Activated CD4-positive, alpha-beta T cell treated with anti-CD3 and anti-CD28 coated beads for 48 hours (primary cell): ENCODE measurements at regions not wholly inside any gene's neighbourhood (a gene's known extent, or its start where the extent isn't known, plus 50 kb on each side); places are given as distances from the start of the nearest gene placed in this dataset.

Experiments
- DNase-seq: peaks from one replicate; pipeline ENCODE4 v3.0.0-alpha.2; 2020

DNA sequence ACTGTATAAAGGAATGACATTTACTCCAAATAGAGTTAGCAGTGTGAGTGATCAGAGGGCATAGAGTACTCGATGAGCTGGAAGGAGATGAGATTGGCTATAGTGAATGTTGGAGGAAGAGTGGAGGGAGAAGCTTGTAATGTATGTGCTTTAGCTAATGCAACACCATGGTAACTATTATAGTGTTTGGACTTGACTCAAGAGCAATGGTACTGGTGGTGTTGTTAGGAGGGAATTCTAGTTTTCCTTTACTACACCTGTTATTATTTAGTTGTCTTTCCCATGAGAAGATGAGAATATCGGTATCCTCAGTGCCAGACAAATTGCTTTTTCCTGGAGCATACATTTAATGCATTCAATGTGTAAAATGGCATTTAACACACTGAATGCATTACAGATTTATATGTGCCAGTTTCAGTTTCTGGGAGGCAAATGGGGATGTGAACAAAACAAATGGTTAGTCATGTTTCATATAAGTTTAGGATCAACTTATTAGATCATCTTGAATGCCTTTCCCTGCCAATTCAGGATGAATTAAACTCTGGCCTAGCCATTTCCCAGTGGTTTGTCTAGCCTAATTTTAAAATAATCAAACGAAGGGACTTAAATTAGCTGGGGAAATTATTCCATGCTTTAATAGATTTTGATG lies 291.1 kb upstream of the ADAMTS5 start:
- no peak for DNase-seq

DNA sequence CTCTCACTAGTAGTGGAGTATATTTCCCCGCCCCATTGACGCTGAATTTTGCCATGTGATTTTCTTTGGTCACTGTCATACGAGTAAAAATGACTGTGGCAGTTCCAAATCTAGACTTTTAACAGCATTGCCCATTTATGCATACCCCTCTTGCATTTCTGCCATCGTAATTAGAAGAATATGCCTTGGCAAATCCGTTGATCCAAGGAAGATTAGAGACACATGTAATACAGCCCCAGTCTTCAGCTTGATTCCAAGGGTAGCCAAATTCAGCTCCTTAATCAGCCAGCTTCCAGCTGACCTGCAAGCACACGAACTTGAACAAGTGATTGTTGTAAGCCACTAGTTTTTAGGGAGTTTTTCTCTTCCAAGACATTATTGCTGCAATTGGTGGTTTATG lies 290.3 kb upstream of the ADAMTS5 start:
- DNase-seq: no peak

DNA sequence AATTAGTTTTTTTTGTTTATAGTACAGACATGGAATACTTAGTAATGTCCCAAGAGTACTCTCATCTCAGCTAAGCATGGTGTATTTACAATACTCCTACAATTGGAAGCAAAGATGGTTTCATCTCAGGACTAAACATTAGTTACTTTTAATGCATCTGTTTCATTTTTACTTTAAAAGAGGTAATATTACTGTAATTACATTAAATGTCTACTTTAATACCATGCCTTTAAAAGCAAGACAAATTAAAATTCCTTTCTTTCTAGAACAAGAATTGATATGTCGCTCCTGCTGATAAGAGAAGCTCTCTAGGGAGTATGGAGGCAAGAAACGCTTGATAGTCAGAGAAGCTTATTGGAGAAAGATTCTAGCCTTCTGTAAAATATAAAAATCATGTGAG lies 284.9 kb upstream of the ADAMTS5 start:
- DNase-seq: no peak

DNA sequence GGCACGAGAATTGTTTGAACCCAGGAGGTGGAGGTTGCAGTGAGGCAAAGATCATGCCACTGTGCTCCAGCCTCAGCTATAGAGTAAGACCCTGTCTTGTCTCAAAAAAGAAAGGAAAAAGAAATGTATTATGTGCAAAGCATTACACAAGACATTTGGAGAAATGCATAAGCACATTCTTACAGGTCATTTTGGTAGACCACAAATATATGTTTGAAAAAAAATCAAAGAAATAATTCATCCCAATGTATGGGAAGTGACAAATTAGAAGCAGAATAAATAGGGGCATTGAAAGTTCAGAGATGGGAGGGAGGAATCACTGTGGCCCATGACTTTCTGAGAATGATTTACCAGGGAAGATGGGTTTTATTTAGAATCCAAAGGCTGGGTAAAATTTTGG lies 283.5 kb upstream of the ADAMTS5 start:
- DNase-seq: no peak

DNA sequence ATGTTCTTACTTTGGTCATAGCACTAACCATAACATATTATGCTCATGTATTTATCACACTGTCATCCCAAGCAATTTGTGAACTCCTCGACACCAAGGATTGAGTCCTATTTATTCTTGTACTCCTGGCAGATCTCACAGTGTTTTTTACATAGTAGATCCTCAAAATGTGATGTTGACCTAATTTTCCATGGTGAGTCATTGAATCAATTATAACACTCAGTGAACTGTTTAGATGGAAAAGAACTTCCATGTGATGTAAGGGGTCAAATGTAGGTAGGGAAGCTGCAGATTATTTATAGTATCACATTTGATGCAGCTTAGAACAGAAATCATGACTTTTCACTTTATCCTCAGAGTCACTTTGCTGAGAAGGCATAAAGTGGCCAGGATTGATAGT lies 281.9 kb upstream of the ADAMTS5 start:
- no peak for DNase-seq

DNA sequence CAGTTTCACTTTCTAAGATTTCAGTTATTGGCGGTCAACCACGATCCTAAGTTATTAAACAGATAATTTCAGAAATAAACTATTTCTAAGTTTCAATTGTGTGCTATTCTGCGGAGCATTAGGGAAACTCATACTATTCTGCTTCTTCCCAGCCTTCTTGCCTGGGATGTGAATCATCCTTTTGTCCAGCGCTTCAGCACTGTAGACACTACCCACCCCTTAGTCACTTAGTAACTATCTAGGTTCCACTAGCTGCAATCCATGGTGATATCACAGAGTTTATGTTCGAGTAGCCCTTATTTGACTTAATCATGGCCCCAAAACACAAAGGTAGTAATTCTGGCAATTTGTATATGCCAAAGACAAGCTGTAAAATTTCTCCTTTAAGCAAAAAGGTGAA lies 279.9 kb upstream of the ADAMTS5 start:
- no peak for DNase-seq

DNA sequence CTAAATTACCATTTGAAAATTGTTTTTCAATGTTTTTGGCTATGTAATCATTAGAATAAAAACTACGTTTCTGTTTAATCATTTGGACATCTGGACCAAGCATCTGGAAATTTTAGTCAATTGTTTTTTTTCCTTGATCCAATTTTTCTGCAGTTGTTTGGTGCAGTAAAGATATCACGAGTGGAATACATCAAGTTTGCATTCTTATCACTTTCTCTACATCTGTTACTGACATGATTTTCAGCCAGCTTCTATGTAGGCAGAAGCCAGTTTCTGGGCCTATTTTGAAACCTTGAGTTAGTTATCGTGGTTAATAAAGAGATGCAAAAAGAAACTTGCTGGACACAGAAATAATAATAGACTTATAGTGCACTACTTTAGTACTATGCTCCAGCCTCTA lies 277.9 kb upstream of the ADAMTS5 start:
- no peak for DNase-seq

DNA sequence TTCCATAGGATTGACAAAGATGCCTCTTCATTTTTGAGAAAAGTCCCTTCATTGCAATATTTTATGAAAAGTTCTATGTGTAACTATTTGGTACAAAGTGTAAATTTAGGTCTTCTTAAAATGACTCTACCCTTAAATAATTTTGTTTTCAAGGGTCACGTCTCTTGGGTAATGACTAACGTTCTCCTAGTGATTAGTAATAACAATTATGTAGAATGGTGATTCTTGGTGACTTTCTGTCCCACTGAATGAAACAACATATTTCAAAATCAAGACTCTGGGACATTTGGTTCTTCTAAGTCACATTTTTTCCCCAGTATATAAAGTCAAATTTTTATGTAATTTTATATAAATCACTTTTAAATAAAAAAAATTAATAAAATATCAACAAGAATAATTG lies 277.5 kb upstream of the ADAMTS5 start:
- DNase-seq: no peak

DNA sequence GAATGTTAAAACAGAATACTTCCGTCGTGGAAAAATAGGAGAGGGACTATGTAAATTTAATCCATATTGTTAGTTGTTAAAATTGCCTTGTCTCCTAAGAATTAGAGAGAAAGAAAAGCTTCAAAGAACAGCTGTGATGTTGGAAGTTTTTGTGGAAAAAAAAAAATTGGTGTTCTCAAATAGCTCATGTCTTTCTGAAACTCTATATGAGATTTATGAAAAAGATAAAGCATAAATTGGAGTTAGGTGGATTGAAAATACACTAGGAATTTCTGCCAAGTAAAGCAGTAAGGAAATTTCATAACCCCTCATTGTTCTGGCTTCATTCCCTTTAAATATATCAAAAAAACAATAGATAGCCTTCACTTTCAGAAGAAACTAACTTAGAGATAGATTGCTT lies 274.0 kb upstream of the ADAMTS5 start:
- DNase-seq: no peak

DNA sequence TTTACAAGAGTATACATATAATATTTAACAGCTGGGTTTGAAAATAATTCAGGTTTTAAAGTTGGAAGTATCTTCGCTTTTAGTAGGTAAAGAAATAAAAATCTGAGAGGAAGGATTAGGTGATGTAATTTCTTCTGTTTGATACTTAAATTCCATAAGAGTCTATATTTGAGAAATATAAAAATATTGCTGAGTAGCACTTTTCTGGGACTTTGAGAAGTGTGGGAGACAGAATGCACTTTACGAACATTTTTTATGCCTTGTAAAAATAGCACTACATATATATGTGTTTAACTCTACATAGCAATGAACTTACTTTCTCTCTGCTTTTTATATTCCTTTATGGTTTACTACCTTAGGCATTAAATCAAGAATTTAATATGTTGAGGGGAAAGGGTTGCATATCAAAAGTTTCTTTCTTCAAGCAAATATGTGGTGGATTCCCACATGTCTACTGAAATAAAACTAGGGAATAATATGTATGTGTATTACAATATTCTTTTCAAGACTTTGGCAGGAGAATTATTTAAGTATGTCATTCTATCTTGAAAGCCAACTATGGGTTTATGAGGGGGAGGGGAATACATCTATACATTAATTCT lies 266.7 kb upstream of the ADAMTS5 start:
- DNase-seq: no peak

DNA sequence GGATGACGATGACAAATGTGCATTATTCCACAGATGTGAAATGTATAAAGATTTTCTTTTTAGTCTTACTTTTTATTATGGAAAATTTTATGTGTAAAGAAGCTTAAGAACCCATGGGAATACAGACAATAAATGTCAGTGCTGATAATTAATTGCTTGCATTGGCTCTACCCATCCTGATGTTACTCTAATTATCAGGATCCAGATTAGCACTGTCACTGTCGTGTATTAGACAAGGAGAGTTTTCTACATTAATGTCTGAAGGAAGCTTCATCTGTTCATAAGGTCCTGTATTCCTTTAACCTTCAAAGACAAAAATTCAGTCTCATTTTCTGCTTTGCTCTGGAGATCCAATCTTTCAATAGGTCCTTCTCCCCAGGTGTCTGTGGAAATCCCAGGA lies 259.1 kb upstream of the ADAMTS5 start:
- DNase-seq: no peak

DNA sequence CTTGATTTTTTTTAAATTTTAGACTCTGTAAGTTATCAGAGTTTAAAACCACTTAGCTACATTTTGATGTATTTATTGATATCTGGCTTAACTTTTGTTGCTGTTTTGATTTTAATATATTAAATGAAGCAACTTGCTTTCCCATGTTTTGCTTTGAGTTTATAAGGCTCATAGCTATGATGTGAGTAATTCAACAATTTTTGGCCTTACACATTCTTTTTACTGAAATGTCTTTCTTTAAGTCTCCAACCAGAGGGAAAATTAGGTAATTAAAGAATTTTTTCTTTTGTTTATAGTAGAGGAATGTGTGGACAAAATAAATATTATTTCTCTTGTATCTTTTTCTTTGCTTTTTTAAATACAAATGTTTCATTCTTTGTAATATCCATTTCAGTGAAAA lies 258.3 kb upstream of the ADAMTS5 start:
- DNase-seq: no peak

DNA sequence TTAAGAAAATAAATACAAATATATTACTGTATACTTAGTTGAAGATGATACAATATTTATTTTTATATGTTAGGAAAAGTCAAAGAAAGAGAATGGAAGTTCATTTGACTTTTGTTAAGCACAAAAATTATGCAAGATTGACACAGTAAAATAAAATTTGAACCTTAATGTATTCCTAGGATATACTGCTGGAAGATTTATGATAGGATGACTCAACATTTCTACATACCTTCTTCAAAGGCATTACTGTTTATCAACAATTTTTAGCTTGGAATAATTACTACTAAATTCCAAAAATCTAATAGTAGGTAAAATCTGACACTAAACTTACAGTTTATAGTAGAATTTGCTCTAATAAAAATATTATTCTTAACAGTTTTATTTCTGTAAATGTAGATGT lies 257.3 kb upstream of the ADAMTS5 start:
- DNase-seq: no peak

DNA sequence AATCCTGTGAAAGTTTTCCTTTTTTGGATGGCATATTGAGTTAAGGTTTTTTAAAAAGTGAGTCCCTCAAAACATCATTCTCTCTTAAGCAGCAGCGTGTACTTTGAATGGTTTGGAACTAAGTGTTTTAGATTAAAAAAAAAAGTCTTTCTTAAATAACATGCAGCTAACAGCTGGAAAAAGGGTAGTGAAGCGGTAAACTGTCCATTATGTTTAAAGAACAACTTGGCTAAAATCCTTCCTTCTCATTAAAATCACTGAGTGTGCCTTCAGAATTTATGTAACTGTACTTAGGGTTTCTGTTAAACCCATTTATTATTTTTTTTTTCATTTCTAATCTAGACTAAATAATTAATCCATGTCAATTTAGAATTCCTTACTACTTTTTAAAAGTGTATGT lies 254.2 kb upstream of the ADAMTS5 start:
- no peak for DNase-seq

DNA sequence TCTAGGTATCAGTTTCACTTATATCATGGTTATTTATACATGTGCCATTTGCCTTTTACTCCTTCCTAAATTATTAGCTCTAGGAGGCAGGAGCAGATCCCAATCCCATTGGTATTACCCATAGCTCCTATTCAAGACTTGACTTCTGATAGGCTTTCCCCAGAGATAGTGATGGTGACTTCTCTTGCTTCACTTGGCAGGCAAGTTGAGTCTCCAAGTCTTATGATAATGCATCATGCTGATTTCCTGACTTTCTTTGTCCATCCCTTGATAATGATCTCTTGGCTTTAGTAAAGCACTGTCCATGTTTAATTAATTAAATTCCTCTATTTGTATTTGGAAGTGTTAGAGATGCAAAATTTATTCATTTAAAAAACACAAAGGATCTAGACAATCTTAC lies 253.5 kb upstream of the ADAMTS5 start:
- no peak for DNase-seq

DNA sequence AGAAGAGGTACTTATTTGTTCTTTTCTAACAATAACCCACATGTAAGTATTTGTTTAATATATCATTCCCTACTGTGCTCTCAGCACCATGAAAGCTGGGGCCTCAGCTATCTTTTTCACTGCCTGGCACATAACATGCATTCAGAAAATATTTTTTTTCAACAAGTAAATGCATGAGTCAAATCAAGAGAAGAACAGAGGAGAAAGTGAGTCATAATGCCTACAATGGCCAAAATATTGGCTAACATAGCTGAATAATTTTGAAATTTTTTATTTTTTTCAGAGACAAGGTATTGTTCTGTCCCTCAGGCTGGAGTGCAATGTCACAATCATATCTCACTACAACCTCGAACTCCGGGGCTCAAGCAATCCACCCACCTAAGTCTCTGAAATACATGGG lies 252.2 kb upstream of the ADAMTS5 start:
- no peak for DNase-seq

DNA sequence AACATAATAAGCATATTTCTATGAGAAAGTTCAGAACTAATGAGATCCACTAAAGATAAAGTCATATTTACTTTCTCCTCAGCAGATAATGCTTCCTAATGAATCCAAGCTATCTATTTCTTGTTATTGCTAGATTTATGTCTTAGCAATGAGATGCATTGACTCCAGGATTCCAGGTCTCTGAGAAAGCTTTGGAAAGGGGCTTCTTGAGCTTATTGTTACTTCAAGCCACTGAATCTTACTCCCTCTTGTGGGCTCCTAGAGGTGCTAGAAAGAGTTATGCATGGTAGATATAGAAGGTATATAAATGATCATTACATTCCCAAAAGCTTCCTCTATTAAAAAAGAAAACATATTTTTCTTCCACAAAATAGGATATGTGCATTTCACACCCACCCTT lies 246.4 kb upstream of the ADAMTS5 start:
- no peak for DNase-seq

DNA sequence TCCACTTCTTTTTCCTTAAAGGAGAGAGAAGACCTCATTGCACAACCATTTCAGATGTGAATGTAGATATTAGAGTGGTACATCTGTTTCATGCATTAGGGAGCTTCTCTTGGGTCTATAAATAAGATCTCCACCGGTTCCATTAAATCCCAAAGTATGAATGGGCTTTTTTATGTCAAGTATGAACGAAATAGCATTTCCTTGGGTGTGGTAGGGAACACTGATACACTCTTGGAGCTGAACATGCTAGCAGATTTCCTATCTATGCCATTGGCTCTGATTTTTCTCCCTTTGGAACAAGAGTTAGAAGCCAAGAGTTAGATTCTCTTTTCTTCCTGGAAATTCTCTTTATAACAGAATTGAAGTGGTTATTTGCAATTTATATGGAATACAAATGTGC lies 245.6 kb upstream of the ADAMTS5 start:
- no peak for DNase-seq

DNA sequence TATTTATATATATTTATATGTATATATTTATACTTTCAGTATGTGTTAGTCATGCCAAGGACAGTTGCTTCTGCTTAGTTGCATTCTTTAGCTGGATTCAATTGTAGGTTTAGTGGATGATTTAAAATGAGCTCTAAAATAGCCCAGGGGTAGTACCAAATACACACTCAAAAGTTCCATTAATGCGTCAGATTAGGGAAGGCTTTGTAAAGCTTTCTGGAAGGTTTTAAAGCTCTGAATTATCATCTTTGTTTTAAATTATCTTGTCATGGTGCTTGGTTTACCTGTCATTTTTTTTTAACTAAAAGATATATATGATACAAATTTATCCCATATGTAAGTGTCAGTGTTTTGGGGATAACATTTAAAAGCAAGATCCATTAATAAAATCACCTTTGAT lies 242.7 kb upstream of the ADAMTS5 start:
- DNase-seq: no peak

DNA sequence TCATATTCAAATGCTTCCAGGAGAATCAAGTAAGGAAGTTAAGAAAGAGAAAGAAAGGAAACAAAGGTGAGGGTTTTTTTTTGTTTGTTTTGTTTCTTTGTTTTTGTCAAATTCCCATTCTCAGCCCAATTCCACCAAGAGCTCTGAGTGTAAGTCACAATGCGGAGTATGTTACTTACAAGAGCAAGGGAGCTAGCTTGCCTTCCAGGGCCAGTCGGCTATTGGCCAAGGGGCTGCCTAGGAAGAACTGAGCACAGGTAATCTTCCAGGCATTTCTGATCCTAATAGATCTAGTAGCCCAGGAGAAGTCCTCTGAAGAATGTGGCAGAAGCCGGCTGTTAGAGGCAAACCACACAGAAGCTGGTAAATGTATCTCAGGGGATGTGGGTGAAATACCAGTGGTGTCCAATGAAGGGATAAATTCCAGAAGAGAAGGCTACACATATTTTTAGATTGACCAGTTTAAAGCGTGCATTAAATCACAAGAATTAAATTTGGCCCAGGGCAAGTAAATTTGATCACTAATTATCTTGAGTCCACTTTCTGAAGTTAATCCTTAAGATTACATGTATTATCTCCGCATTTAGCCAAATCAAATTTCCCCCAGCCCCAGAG lies 239.6 kb upstream of the ADAMTS5 start:
- DNase-seq: no peak

DNA sequence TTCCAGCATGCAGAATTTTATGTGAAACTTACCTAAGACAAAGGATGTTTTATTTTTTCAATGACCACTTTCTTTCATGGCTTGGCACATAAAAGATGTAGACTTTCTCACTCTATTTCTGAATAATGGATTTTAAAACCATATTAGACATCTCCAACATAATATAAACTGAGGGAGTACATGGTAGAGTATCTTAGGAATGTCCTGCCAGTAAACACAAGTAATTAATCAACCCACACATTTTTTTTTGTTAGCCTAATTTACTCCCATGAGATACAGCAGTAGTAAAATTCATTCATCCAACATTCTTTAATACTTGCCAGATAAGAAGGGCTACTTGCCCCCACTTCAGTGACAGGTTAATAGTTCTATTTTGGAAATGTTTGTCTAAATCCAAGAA lies 235.4 kb upstream of the ADAMTS5 start:
- DNase-seq: no peak

DNA sequence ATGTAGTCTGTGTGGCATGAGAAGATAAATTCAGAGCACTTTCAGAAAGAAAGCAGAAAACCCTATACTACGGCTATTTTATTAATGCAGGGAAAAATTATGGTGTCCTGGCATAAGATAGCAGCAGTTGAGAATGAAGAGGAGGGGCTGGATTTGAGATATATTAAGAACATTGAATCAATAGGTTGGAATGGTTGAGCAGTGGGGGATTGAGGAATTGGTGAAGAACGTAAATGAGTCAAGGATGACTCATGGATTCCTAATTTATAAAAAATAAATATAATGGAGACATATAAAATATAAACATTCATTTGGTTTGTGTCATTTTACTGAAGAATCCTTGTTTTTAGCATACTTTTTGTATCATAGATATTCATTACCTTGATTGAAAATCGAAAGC lies 234.3 kb upstream of the ADAMTS5 start:
- DNase-seq: no peak

DNA sequence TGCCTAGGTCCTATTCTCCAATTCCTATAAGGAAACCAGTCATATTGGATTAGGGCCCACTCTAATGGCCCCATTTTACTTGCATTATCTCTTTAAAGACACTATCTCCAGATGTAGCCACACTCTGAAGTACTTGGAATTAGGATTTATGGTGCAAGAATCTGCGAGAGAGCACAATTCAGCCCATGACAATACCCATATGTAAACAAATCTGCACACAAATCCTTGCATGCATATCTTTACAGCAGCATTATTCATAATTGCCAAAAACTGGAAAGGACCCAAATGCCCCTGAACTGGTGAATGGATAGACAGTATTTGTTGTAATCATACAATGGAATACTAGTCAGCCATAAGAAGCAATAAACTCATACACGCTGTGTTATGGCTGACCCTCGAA lies 229.8 kb upstream of the ADAMTS5 start:
- no peak for DNase-seq

DNA sequence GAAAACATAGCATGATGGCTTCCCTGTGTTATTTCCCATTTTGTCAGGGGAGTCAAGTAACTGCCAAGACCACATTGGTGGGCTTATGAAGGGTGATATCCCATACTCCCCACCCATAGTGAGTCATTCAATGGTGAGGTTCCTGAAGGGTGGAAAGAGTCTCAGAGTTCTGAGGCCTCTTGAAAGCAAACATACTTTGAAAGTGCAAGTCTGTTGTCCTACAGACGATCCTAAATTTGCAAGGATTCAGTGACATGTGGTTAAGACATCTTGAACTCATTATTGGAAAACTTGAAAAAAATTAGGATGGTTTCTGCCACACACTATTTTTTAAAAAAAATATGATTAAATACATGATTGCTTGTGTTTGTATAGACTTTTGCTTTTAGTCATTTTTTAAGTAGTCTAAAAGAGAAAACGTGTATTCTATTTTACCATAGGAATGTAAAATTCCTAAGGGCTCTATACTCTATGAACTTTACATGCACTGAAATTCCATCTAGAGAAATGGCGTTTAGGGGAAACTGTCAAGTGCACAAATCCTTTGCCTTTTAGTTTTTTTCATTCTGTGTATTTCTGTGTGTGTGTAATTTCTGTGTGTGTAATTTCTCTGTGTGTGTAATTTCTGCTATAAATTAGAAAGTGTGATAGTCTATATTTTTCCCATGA lies 225.5 kb upstream of the ADAMTS5 start:
- DNase-seq: no peak
